ENCODE measurements at regions not wholly inside any gene's neighbourhood (a gene's known extent, or its start where the extent isn't known, plus 50 kb on each side); places are given as distances from the start of the nearest gene placed in this dataset.

DNA sequence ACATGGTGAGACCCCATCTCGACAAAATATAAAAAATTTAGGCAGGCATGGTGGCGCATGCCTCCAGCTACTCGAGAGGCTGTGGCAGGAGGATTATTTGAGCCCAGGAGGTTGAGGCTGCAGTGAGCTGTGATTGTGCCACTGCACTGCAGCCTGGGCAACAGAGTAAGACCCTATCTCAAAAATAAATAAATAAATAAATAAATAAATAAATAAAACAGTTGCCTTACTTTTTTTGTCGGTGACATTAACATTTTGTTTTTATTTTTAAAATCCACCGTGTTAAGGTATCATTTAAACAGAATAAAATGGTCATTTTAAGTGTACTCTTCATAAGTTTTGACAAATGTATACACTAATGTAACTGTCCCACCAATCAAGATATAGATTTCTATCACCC is 57.0 kb downstream of the RASL11A start:
- H3K4me3 ChIP-seq (ENCODE audit: low read depth, low read length): no peak overlapping the region
- no peak for TF ChIP-seq CTCF (IDR thresholded peaks at IDR 0.05; ENCODE audit: low read depth, low read length, missing control alignments)
- no peak for DNase-seq (ENCODE audit: low read depth)

DNA sequence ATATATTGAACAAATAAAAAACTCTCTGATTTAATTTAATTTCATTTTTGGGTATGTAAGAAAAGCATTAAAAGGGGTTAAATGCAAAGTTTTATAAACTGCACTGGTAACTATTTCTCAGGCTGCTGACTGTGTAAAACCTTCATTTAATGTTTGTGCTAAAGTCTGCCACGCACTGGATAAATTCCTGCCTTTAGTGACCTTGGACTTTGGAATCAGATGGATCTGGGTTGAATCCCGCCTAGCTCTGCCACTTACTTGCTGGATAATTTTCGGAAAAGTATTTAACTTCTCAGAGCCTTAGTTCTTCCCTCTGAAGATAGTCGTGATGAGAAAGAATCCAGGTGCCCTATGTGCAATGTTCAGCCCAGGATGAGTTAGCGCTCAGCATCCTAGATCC is 58.6 kb downstream of the RASL11A start:
- no peak for DNase-seq (ENCODE audit: low read depth)
- H3K4me3 ChIP-seq (ENCODE audit: low read depth, low read length): no peak overlapping the region
- TF ChIP-seq CTCF (IDR thresholded peaks at IDR 0.05; ENCODE audit: low read depth, low read length, missing control alignments): no peak

DNA sequence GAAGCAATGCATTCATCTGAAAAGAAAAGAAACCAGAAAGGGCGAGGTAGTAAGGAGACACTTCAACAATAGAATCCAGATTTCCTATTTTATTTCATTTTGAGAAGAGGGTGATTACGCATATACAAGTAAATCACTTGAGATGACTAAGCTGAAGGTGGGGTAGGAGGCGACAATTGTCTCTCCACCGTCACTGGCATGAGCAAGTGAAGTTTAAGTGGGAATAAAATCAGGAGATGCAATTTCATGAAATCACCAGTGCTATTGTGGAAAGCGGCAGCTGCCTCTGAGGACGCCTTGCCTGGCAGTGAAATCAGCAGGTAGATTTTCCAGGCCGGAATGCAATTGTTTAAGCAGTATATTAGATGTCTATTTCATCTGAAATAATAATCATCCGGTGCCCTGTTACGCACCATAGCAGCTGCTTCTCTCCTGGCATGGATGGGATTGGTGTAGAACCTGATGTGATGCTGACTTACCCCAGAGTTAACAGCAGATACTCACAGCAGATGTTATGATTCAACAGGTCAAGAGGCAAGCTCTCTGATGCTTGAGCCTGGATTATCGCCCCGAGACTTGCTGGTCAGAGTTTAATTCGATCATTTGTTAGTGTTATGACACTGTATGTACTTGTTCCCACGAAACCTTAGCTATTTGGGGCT is 64.3 kb downstream of the RASL11A start:
- H3K4me3 ChIP-seq (ENCODE audit: low read depth, low read length): no peak overlapping the region
- TF ChIP-seq CTCF (IDR thresholded peaks at IDR 0.05; ENCODE audit: low read depth, low read length, missing control alignments): no peak
- no peak for DNase-seq (ENCODE audit: low read depth)

DNA sequence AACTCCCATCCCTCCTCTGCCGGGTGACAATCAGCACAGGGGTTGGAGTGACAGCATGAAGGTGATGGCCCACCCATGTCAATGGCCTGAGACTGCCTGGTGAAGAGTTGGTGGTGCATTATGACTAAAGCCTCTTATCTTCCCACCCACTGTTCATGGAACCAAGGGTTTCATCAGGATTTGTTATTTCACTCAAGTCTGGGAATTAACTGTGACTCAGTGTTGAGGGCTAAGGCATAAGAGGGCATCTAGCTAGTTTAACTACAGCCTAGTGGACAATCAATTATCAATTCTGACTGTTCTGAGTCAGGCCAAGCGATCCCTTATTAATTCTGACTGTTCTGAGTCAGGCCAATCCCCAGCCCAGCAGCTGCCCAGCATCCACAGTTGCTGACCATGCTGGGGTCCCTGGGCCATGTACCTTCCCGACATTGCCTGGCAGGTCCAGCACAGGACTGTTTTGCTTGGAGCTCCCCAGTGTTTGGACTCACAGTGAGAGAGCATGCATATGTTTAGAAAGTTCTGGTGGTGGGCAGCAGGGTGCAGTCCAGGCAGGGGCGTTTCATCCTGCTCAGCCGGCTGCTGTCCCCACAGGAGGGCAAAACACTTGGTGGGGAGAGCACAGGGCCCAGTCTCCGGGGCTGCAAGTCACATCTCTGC is 65.5 kb downstream of the RASL11A start:
- no peak overlapping the region for H3K4me3 ChIP-seq (ENCODE audit: low read depth, low read length)
- DNase-seq (ENCODE audit: low read depth): no peak
- TF ChIP-seq CTCF (IDR thresholded peaks at IDR 0.05; ENCODE audit: low read depth, low read length, missing control alignments): no peak

DNA sequence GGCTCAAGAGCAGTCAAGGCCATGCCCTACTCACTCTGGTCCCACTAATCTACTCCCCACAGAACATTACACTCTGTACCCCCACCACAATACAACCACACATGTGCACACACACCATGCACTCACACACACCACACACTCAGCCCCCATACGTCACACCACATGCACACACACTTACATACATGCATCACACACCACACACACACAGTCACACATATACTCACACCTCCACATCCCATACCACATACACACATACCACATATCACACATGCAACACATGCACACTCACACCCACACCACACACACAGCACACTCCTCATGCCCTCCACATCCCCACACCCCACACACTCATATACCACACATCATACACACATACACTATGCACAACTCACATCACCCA is 67.6 kb downstream of the RASL11A start:
- TF ChIP-seq CTCF (IDR thresholded peaks at IDR 0.05; ENCODE audit: low read depth, low read length, missing control alignments): no peak
- no peak overlapping the region for H3K4me3 ChIP-seq (ENCODE audit: low read depth, low read length)
- DNase-seq (ENCODE audit: low read depth): no peak

DNA sequence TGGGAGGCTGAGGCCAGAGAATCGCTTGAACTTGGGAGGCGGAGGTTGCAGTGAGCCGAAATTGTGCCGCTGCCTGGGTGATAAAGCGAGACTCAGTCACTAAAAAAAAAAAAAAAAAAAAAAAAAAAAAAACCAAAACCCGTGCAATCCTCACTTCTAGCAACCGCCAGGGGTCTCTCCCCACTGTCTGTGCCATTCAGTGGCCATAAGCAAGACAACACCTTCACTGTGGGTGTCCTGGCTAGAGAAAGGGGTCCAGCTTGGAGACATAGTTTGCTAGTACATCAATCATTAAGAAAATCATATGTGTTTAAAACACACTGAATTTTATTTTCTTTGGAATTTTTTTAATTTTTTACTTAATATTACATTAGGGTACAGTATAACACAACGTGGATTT is 68.2 kb downstream of the RASL11A start:
- H3K4me3 ChIP-seq (ENCODE audit: low read depth, low read length): no peak overlapping the region
- DNase-seq (ENCODE audit: low read depth): no peak
- peak; percentile 55 for TF ChIP-seq CTCF (IDR thresholded peaks at IDR 0.05; ENCODE audit: low read depth, low read length, missing control alignments)

- no peak overlapping the region for H3K4me3 ChIP-seq (ENCODE audit: low read depth, low read length)
- peak; percentile 26 for DNase-seq (ENCODE audit: low read depth)
- peak; percentile 81 for TF ChIP-seq CTCF (IDR thresholded peaks at IDR 0.05; ENCODE audit: low read depth, low read length, missing control alignments)
These were observed 68.7 kb downstream of the RASL11A start for GRCh38 chr13:27339299-27339698.

All from GM12864 (cell line).